HG03571 (cell line): ENCODE measurements at regions not wholly inside any gene's neighbourhood (a gene's known extent, or its start where the extent isn't known, plus 50 kb on each side); places are given as distances from the start of the nearest gene placed in this dataset.
"Not testable (repeated sequence)": the region's sequence is repeated elsewhere in the genome, so short reads cannot be mapped to it uniquely, and the experiment has no call there.

Source experiments
- ATAC-seq: cut with Tn5 transposase; IDR thresholded peaks from one replicate; pipeline ENCODE4 v1.9.1; 2021; ENCODE audit not compliant: unreplicated experiment

GRCh38 chr13:62887046-62887445 lies 1471.4 kb upstream of the PCDH20 start:
- ATAC-seq, result no peak

GRCh38 chr13:62879071-62879470 lies 1463.4 kb upstream of the PCDH20 start:
- ATAC-seq, result no peak

- ATAC-seq, result no peak
These were observed 1459.5 kb upstream of the PCDH20 start for GRCh38 chr13:62875118-62875640.

- no peak for ATAC-seq
These were observed 1434.7 kb upstream of the PCDH20 start for GRCh38 chr13:62850331-62850730.

- ATAC-seq, result no peak
These were observed 1431.9 kb upstream of the PCDH20 start for GRCh38 chr13:62847520-62847919.

GRCh38 chr13:62846302-62846701 lies 1430.7 kb upstream of the PCDH20 start:
- no peak for ATAC-seq

- ATAC-seq, result no peak
These were observed 1423.7 kb upstream of the PCDH20 start for GRCh38 chr13:62839338-62839737.

- ATAC-seq, result no peak
These were observed 1423.3 kb upstream of the PCDH20 start for GRCh38 chr13:62838929-62839328.

- no peak for ATAC-seq
These were observed 1422.2 kb upstream of the PCDH20 start for GRCh38 chr13:62837895-62838294.

- no peak for ATAC-seq
These were observed 1413.8 kb upstream of the PCDH20 start for GRCh38 chr13:62829486-62829885.

GRCh38 chr13:62799931-62800436 lies 1384.3 kb upstream of the PCDH20 start:
- ATAC-seq, result no peak

GRCh38 chr13:62799038-62799535 lies 1383.4 kb upstream of the PCDH20 start:
- ATAC-seq, result no peak

- no peak for ATAC-seq
These were observed 1378.2 kb upstream of the PCDH20 start for GRCh38 chr13:62793850-62794249.

- ATAC-seq, result no peak
These were observed 1366.2 kb upstream of the PCDH20 start for GRCh38 chr13:62781866-62782265.

GRCh38 chr13:62779161-62779560 lies 1363.5 kb upstream of the PCDH20 start:
- ATAC-seq, result no peak

GRCh38 chr13:62767473-62767872 lies 1351.8 kb upstream of the PCDH20 start:
- no peak for ATAC-seq

GRCh38 chr13:62760724-62761123 lies 1345.1 kb upstream of the PCDH20 start:
- ATAC-seq, result no peak

GRCh38 chr13:62747629-62748028 lies 1332.0 kb upstream of the PCDH20 start:
- no peak for ATAC-seq

GRCh38 chr13:62747152-62747551 lies 1331.5 kb upstream of the PCDH20 start:
- ATAC-seq, result no peak

- not testable (repeated sequence) for ATAC-seq
These were observed 1314.1 kb upstream of the PCDH20 start for GRCh38 chr13:62729746-62730145.

- ATAC-seq, result no peak
These were observed 1306.2 kb upstream of the PCDH20 start for GRCh38 chr13:62721893-62722292.

- ATAC-seq, result not testable (repeated sequence)
These were observed 1296.3 kb upstream of the PCDH20 start for GRCh38 chr13:62711948-62712347.

- ATAC-seq, result no peak
These were observed 1295.1 kb upstream of the PCDH20 start for GRCh38 chr13:62710787-62711186.
